Stimulated activated CD8-positive, alpha-beta memory T cell treated with anti-CD3 and anti-CD28 coated beads, Interleukin-15, amount 100 ng/mL, for 1 hour (primary cell): ENCODE measurements at regions not wholly inside any gene's neighbourhood (a gene's known extent, or its start where the extent isn't known, plus 50 kb on each side); places are given as distances from the start of the nearest gene placed in this dataset.
"Not testable (repeated sequence)": the region's sequence is repeated elsewhere in the genome, so short reads cannot be mapped to it uniquely, and the experiment has no call there.

Experiments
- DNase-seq: peaks from one replicate; pipeline ENCODE4 v3.0.0-alpha.2; 2020; ENCODE audit warnings: low read depth

DNA sequence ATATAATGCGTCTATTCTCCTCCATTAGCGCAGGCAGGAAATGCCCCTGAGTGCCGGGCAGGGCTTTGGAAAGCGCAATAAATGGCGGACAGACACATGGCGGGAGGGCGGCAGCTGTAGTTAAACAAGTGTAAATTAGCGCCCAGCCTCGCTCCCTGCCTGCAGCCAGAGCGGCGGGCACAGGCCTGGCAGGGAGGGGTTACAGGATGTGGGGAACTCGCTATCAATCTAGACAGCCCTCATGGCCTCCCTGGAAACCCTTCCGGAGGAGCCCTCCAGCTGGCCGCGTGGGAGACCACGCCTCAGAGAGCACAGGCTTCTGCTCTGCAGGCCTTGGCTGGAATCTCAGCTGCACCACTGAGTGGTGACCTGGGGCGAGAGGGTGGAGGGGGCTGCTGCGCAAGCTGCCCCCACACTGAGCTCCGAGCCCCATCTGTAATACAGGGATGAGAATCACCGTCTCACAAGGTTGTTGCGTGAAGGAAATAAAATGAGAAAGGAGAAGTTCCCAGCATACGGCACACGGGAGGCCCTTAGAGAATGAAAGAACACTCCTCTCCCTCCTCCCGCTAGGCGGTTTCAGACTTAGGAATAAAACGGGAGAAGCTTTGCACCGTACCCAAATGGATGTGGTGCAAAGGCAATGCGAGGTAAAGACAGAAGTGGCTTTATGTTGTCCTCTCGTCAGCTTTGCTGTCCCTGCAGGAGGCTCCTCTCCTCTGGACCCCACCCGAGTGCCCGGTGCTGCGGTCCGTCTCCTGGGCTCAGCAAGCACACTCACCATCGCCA is 167.2 kb upstream of the POU3F1 start:
- DNase-seq: no peak

DNA sequence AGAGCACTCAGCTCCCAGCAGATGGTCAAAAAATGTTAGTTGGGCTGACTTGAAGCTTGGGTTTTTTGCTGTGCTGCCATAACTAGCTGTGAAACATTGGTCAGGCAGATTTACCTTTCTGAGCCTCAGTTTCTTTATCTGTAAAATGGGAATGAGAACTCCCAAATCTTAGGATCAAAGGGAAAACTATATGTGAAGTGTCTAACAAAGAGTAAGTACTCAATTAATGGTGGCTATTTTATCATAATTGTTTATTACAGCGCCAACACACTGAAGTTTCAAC is 164.2 kb upstream of the POU3F1 start:
- no peak for DNase-seq

DNA sequence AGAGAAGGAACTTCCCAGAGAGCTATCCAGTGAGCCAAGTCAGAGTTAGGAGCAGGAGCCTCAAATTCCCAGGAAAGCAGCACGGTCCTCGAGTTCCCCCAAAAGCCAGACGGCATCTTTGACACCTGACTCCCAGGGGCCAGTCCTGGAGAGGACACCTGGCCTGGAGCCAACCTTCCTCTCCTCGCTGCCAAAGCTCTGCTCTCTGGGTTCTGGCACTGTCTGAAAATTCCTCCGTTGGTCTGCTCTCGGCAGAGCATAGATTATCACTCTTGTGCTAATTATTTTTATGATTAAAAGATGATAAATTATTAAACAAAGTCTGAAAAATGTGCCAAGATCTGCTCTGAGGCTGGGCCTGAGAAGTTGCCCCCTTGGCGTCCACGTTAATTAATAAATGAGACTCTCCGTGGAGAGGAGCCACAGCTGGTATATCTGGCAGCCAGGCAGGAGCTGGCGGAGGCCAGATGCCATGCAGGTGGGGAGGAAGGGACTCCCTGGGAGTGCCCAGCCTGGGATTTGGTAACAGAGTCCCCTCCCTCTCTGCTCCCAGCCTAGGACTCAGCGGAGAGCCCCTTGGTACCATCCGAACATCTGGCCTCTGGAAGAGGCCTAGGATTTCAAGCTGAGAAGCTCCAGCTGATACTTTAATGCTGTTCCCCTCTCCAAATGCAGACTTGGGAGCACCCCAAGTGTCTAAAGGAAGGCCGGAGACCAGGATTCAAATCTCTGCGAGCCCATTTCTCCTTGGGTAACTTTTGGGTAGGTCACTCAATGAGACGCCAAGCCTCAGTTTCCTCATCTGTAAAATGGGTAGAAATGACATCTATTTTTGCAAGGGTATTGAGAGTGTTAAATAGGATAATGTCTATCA is 163.7 kb upstream of the POU3F1 start:
- no peak for DNase-seq

DNA sequence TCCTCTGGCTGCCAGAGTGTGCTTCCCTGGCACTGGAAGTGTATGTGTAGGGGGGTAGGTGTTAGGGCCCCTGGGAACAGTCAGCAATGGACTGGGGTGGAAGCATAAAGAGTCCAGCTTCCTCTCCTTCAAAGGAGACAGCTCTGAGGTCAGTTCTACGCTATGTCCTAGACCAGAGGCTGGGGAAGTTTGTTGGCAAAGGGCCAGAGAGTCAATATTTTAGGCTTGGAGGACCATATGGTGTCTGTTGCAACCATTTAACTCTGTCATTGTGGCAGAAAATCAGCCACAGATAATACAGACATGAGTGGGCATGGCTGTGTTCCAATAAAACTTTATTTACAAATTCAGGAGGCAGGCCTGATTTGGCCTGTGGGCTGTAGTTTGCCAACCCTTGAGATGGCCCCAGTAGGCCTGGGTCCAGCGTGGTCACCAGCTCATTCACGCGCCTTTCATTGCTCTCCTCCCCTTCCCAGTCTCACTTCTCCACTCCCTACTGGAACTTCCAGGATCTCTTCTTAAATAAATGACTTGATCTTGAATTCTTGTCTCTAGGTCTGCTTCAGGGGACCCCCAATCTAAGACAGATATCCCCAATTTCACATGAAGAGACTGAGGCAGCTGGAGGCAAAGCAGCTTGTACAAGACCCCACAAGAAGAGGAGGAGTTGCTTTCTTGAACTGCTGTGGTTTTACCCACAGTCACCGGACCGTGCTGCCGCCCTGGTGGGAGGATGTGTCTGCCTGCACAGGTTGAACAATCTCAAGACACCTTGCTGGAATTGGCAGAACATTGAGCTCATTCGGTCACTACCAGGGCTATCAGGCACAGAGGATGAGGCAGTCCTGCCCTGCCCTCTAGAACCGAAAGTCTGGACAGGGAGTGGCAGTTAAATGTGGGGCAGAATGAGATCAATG is 162.4 kb upstream of the POU3F1 start:
- DNase-seq: no peak

DNA sequence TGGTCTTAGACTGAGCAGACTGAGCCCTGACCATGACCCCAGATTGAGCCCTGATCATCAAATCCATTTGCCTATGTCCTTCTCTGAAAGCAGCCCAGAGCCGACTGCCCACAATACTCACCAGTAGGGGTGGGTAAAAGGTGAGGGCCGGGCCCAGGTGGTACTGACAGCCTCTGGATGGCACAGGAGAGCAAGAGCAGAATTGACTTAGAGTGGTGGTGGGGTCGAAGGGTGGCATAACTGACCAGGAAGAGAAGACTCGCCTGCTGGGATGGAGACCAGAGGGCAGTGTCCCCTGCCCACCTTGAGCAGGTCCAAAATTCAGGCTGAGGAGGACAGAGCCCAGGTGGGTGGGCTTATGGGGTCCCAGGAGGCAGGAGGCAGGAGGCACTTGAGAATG is 161.3 kb upstream of the POU3F1 start:
- no peak for DNase-seq

DNA sequence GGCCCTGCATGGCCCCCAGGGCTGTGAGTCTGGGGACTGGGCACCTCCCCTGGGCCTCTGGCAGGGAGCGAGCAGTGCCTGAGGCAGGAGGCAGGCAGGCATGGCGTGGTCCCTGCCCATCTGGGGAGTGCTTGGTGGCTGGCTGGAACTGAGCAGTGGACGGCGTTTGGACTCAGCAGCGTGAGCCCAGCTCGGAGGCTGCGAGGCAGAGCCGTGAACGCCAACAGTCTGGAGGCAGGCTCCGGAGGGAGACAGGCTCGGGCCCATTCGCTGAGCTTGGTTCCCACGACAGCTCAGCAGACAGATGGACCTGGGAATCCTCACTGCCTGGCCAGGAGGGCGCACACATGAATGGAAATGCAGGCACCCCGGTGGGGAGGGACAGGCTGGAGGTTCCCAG is 160.7 kb upstream of the POU3F1 start:
- no peak for DNase-seq

DNA sequence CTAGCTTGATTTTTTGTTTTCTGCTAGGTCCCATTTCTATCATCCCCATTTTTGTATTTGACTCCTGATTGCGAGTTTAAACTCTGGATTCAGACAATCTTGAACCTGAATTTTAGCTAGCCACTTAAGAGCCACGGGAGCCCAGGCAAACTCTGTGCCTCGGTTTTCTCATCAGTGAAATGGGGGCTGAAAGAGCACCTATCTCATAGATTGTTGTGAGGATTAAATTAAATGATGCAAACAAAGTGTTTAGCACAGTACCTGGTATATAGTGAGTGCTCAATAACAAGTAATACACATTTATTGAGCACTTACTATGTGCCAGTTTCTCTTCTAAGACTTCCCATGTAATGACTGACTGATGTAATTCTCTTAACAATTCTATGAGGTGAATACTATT is 158.1 kb upstream of the POU3F1 start:
- no peak for DNase-seq

DNA sequence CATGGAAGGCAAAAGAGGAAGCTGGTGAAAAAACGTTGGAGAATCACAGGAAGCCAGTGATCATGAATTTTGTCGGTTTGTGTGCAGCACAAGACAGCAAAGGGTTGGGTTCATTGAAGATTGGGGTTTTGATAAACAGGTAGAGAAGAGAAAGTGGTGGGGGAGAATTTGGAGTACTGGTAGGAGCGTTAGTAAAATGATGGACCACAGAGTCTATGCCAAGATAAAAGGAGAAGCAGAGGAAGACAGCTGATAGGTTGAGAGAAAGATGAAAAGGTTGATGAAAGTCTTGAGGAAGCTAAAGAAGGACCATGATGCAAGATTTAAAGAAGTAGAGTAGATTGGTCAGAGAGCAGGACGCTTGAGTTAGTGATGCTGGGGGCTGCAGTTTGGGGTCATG is 156.8 kb upstream of the POU3F1 start:
- no peak for DNase-seq

DNA sequence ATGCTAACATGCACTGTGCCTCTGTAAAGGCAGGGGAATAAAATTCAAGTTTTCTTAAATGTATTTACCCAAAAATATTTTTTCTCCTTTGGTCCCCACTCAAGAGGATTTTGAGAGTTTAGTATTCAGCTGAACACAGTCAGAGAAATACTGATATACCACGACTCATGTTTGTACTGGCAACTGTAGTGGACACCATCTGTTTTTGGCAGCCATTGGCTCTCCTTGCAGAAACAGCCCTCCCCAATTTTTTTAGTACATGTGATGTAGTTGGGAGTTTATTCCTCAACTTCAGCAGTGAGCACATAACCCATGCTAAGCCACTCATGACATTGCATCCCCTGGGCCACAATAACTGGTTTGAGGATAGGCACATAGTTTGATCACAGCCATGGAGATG is 154.8 kb upstream of the POU3F1 start:
- no peak for DNase-seq

DNA sequence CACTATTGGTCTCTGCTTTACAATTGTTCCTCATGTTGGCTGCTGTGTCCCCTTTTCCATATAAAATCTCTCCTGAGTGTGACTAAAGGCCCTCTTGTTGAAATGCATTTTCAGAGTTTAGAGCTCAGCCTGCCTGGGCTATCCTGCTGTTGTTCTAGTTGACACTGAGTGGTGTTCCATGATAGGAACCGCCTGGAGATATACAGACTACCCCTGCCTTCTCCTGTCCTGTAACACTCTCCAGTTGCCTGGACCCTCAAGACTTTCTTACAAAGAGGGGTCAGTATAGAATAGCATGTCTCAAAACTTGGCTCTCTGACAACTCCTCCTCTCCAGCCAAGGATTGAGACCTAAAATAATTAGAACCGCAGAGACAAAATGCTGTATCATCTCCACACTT is 152.0 kb upstream of the POU3F1 start:
- no peak for DNase-seq

DNA sequence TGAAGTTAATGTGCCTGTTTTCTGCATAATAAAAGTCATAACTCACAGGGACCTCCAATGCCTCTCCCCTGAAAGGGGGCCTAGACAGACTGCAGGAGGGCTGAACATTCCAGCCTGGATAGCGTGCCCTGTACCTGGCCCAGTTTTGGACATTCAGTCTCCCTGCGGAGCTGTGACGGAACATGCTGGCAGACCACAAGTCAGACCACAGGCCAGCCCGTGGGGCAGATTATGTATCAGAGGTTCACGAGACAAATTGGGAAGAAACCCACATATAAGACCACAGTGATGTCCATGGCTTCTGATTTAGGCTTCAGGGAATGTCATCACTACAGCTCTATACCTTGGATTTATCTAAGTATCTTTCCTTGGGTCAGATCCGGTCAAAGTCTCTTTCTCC is 151.5 kb upstream of the POU3F1 start:
- DNase-seq: no peak

DNA sequence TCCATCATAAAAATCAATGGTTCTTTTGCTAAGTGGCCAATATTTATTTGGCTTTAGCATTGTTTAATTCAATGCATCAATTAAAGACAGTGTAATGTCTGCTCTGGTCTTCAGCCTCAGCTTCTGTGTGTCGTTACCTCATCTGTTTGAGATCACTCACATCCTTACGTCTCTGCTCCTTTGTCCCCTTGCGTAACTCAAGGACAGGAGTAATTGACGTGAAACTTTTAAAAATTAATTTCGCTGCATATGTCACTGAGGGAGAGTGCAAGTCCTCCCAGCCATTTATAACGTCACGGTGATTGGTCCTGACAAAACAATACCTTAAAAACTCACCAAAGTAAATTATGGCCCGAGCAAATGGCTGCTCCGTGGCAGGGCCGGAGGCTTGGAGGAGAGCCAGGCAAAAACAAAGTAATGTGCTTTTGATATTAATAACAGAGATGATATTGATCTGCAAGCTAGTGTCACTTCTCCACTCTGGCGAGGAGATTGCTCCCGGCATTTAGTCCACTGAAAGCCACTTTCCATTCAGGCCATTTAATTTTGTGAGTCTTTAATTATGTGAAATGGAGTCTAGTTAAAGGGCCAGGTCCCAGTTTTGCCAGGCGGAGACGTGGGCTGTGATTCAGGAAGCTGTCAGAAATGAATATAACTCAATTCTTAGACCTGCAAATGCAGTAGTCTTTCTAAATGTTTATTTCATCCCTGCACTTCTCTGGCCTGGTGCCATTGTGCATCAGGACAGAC is 150.9 kb upstream of the POU3F1 start:
- no peak for DNase-seq

DNA sequence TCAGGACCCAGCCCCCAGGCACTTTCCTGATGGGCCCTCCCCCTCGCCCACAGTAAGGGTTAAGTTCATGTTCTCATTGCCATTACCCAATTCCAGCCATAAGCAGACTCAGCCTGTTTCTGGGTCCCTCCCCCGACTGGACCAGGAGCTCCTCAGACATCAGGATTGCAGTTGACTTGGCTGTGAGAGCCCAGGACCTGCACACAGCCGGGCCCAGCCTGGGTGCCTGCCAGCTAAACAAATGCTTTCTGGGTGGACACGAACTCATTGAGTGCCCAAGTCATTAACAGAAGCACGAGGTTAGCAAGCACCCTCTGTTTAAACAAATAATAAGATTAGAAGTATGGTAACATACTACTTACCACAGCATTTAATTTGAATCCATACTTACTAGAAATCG is 147.9 kb upstream of the POU3F1 start:
- DNase-seq: no peak

DNA sequence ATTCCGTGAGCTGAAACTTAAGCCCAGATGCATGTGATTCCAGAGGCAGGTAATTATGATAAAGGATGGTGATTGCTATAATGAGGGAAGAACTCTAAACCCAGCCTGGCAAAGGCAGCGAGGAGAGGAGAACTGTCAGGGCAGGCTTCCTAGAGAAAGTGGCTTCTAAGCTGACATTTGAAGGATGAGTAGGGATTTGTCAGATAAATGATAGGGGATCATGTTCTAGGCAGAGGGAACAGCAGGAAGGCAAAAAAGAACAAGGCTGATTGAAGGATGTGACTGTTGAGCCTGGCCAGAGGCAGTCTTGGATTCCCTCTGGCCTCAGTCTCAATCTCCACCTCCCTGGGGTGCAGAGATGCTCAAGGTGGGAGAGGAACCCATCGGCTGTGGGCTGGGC is 146.4 kb upstream of the POU3F1 start:
- no peak for DNase-seq

DNA sequence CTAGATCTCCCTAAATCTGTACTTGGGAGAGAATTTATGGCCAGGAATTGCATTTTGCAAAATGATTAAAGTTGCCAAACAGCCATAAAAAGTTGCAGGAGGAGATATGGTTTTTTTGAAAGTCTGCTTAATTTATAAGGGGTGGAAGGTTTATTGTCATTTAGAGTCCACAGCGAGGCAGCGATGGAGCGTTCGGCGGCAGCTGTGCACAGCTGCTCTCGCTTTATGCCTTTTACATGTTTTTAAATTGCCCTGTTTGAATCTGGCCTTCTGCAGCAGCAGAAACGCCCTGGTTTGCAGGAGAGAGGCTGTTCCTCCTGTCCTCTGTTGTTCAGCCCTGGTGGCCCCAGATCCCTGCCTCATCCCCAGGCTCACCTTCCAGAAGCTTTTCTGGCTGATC is 144.9 kb upstream of the POU3F1 start:
- no peak for DNase-seq

DNA sequence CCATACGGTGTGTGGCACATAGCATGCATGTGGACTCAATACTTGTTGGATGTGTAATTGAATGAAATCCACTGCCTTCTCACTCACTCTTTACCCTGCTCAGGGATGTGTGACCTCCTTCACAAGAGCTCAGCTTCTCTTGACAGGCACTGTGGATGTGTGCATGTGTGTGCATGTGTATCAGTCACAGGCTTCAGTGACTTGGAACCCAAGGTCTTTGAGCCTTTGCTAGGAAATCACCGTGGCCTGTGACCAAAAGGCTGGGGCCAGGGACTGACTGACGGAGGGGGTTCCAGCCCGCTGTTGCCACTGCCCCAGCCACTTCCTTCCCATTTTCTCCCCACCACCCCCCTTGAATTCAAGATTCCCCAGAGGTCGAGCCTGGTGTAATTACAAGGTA is 144.4 kb upstream of the POU3F1 start:
- no peak for DNase-seq

DNA sequence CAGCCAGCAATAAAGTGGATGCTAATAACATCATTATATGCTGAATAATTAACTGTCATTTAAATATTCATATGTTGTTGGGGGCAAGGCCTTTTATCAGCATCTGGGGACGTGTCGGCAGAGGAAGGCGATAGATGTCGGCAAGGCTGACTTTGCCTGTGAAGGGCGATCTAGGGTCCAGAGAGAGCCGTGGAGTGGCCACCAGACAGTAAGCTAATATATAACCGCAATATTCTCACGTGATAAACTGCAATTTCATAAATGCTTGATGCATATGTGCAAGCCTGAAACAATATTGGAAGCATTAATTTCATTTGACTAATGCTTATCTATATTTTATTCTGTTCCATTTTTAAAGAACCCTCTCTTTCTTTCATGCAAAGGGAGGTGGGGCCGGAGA is 141.0 kb upstream of the POU3F1 start:
- DNase-seq: no peak

DNA sequence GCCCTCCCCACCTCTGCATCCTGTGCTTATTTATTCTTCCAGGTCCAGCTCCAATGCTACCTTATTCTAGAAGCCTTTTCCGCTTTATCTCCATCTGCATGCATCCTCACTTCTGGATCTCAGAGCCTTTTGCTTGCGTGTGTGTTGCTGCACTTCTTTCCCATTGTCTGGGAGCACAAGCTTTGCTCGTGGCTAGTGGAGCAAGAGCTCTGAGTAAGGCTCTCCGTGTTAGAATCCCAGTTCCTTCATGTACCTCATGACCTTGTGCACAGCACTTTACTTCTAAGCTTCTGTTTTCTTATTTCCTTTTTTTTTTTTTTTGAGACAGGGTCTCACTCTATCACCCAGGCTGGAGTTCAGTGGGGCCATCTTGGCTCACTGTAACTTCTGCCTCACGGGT is 140.0 kb upstream of the POU3F1 start:
- DNase-seq: no peak

DNA sequence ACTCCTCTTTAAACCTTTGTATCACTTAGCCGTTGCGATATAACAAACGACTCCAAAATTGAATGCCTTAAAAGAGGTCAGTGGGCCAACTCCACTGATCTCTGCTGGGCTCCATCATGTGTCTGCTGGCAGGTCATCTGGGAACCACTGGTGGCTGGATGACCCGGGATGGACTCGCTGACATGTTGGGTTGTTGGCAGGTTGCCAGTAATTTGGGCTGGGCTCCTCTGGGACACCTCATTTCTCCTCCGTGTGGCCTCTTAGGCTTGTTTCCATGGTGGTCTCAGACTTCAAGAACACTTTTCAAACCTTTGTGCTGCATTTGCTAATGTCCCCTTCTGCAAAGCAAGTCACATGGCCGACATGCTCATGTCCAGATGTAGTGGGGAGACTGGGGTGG is 139.3 kb upstream of the POU3F1 start:
- DNase-seq: no peak

DNA sequence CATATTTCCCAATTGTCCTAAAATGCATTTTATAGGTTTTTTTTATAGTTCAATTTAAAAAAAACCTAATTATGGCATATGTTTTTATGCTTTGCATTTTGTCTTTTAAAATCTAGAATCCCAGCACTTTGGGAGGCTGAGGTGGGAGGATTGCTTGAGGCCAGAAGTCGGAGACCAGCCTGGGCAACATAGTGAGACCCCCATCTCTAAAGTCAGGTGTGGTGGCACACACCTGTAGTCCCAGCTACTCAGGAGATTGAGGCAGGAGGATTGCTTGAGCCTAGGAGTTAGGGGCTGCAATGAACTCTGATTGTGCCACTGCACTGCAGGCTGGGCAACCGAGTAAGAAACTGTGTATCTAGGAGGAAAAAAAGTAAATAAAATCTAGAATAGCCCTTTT is 137.2 kb upstream of the POU3F1 start:
- no peak for DNase-seq

DNA sequence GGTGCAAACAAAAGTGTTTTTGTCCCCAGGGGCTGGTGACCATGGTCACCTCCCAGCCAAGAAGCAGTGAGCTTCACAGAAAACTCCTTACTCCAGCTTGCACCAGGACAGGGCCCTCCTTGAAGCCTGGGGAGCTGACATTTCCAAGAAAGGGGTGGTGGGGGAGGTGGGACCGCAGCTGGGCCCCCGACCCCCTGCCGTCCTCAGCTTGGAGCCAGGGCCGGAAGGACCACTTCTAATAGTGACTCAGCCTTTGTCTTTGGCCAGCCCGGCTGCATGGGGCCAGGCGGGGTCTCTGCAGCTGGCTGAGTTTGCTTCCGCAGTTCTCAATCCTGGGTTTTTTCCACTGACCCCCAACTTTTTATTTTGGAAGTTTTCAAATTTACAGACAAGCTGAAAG is 136.5 kb upstream of the POU3F1 start:
- DNase-seq: no peak

DNA sequence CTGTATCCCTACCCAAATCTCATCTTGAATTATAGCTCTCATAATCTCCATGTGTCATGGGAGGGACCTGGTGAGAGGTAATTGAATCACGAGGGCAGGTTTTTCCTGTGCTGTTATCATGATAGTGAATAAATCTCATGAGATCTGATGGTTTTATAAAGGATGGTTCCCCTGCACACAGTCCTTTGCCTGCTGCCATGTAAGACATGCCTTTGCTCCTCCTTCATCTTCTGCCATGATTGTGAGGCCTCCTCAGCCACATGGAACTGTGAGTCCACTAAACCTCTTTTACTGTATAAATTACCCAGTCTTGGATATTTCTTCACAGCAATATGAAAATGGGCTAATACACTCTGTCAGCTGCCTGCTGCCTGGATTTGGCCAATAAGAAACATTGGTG is 133.8 kb upstream of the POU3F1 start:
- not testable (repeated sequence) for DNase-seq
